Colonic mucosa (tissue), 4 donors: ENCODE measurements at regions not wholly inside any gene's neighbourhood (a gene's known extent, or its start where the extent isn't known, plus 50 kb on each side); places are given as distances from the start of the nearest gene placed in this dataset.

ENCODE experiments used
- DNase-seq: peaks from one replicate; pipeline ENCODE4 v3.0.0-alpha.2; 2020
- H3K27ac ChIP-seq: fragments of 200-600 bp; one replicate; pipeline ENCODE4 v1.8.0; 2021
- H3K27me3 ChIP-seq: fragments of 200-600 bp; one replicate; pipeline ENCODE4 v1.8.0; 2021
- H3K36me3 ChIP-seq: fragments of 200-600 bp; one replicate; pipeline ENCODE4 v1.8.0; 2021
- H3K4me1 ChIP-seq: fragments of 200-600 bp; one replicate; pipeline ENCODE4 v1.8.0; 2021; ENCODE audit warnings: mild to moderate bottlenecking
- H3K4me3 ChIP-seq: fragments of 200-600 bp; one replicate; pipeline ENCODE4 v1.8.0; 2021
- H3K9ac ChIP-seq, 2 donors: one replicate each; pipeline ENCODE4 v1.7.0; 2013; ENCODE audit warnings: control low read depth in 2 of 2, low read depth in 2 of 2, low read length in 2 of 2
- H3K9me3 ChIP-seq: fragments of 200-600 bp; one replicate; pipeline ENCODE4 v1.8.0; 2021
- CTCF ChIP-seq: fragments of 200-600 bp; IDR thresholded peaks from one replicate; pipeline ENCODE4 v1.8.0; 2022; ENCODE audit warnings: antibody characterized with exemption, mild to moderate bottlenecking
- intact Hi-C: fragments of 100-400 bp; cut with DNase I; formaldehyde crosslinking; loops from one replicate; pipeline ENCODE4 v1.14.1; 2022
- donor health status: healthy.
- donor health status: DM: no; HTN: no; CAD: no.
- donor health status: DM: no; HTN: no; CAD: no.

- Histone ChIP-seq H3K9me3 (no peaks in the 10 kb centered on the region), H3K4me3 (no peak overlapping the region), H3K27ac (no peak overlapping the region), H3K9ac (no peak overlapping the region), H3K27me3 (no peaks in the 10 kb centered on the region), H3K36me3 (no peaks in the 10 kb centered on the region), H3K4me1 (no peaks in the 10 kb centered on the region)
- intact Hi-C loops = no loop called here
- no peak for TF ChIP-seq CTCF
- DNase-seq = no peak
Measured at GRCh38 chr13:34857558-34858325, 84.3 kb upstream of the NBEA start.

DNA sequence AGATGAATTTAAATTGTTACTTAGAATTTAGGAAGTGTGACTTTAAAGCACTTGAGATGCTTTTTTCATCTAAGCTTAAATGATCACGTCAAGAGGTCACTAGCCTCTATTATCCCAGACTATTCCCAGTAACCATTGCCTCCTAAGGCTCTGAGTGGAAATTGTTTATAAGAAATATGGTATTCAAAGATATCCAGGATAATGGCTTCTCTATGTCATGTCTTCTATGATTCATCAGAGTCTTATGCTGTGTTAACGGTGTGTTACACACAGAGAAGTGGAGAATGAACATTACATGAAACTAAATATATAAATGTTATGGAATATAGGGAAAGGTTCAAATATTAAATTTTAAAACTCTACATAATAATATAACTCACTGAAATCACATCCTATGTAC is 79.8 kb upstream of the NBEA start:
- Histone ChIP-seq H3K27me3 (no peaks in the 10 kb centered on the region), H3K27ac (no peak overlapping the region), H3K4me1 (no peaks in the 10 kb centered on the region), H3K4me3 (no peak overlapping the region), H3K9ac (no peak overlapping the region), H3K36me3 (no peaks in the 10 kb centered on the region), H3K9me3 (no peaks in the 10 kb centered on the region)
- DNase-seq = no peak
- intact Hi-C loops = no loop called here
- TF ChIP-seq CTCF = no peak

GRCh38 chr13:34862716-34863115 is 79.4 kb upstream of the NBEA start:
- no peaks in the 10 kb centered on the region for H3K4me1 ChIP-seq
- no peaks in the 10 kb centered on the region for H3K9me3 ChIP-seq
- no peak overlapping the region for H3K4me3 ChIP-seq
- H3K27ac ChIP-seq = no peak overlapping the region
- H3K36me3 ChIP-seq = no peaks in the 10 kb centered on the region
- no peak for TF ChIP-seq CTCF
- H3K9ac ChIP-seq = no peak overlapping the region
- no peak for DNase-seq
- no peaks in the 10 kb centered on the region for H3K27me3 ChIP-seq
- intact Hi-C loops = no loop called here

DNA sequence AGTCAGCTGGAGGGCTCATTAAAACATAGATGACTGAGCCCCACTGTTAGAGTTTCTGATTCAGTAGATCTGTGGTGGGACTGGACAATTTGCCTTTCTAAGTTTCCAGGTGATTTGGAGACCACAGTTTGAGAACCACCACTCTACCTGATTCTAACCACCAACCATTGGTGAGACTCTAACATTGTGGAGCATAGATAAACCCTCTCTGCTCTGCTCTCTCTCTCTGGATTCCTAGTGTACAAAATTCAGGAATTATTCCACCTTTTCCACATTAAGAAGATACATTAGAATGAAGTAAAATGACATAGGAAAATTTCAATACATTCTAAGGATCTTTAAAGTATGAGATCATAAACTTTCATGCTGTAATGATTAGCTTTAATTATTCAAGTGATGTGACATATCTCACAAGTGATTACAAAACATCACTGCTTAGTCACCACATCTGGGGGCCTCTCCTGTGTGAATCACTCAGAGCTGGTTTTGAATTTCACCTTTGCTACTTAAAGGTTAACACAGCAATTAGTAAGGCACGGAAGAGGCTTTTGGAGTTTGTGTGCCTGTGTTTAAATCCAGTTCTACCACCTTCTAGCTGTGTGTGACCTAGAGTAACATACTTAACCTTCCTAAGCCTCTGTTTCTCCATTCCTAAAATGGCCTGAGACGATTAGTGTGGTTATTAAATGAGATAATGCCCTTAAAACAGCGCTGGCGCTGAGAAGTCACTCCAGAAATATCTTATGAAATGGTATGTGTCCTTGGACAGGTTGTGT is 78.5 kb upstream of the NBEA start:
- Histone ChIP-seq H3K4me1 (no peaks in the 10 kb centered on the region), H3K4me3 (no peak overlapping the region), H3K9ac (no peak overlapping the region), H3K9me3 (no peaks in the 10 kb centered on the region), H3K27ac (no peak overlapping the region), H3K36me3 (no peaks in the 10 kb centered on the region), H3K27me3 (no peaks in the 10 kb centered on the region)
- intact Hi-C loops = no loop called here
- no peak for TF ChIP-seq CTCF
- no peak for DNase-seq

DNA sequence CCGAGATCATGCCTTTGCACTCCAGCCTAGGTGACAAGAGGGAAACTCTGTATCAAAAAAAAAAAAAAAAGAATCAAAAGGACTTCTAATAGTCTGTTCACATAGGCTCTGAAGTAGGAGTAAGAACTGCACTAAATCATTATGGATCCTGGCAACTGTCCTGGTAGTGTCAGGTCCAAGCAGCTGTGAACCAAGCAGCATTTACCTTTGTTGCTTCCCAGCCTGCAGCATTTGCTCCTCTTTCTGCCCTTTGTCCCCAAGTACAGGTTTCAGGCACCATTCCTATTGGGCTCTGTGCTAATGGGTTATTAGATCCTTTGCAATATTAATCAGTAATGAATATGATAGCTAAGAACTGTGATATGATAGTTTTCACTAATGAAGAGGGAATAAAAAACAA is 77.4 kb upstream of the NBEA start:
- H3K9me3 ChIP-seq = no peaks in the 10 kb centered on the region
- H3K4me1 ChIP-seq = no peaks in the 10 kb centered on the region
- H3K4me3 ChIP-seq = no peak overlapping the region
- no peaks in the 10 kb centered on the region for H3K36me3 ChIP-seq
- H3K27me3 ChIP-seq = no peaks in the 10 kb centered on the region
- intact Hi-C loops = no loop called here
- H3K27ac ChIP-seq = no peak overlapping the region
- DNase-seq = no peak
- TF ChIP-seq CTCF = no peak
- H3K9ac ChIP-seq = no peak overlapping the region
